HG03432 (cell line): ENCODE measurements at regions not wholly inside any gene's neighbourhood (a gene's known extent, or its start where the extent isn't known, plus 50 kb on each side); places are given as distances from the start of the nearest gene placed in this dataset.

Source experiments
- ATAC-seq: cut with Tn5 transposase; IDR thresholded peaks from one replicate; pipeline ENCODE4 v1.9.1; 2021; ENCODE audit warnings: mild to moderate bottlenecking, moderate library complexity; ENCODE audit not compliant: unreplicated experiment

DNA sequence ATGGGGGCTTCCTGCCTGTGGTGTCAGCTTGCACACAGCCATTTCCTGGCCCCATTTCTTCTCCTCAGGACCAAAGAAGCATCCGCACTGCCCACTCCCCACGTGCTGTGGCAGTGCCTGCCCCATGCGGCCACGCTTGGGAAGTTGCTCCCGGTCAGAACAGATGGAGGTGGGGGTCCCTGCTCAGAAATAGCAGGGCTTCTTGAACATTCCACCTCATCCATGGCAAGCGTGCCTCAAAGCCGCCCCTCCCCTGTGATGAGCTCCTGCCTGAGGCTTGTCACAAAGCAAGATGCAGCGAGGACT is 238.2 kb downstream of the SYK start:
- no peak for ATAC-seq

GRCh38 chr9:91040371-91041215 is 239.0 kb downstream of the SYK start:
- no peak for ATAC-seq

GRCh38 chr9:91042024-91042423 is 240.4 kb downstream of the SYK start:
- ATAC-seq: no peak

GRCh38 chr9:91042541-91042940 is 240.9 kb downstream of the SYK start:
- no peak for ATAC-seq

DNA sequence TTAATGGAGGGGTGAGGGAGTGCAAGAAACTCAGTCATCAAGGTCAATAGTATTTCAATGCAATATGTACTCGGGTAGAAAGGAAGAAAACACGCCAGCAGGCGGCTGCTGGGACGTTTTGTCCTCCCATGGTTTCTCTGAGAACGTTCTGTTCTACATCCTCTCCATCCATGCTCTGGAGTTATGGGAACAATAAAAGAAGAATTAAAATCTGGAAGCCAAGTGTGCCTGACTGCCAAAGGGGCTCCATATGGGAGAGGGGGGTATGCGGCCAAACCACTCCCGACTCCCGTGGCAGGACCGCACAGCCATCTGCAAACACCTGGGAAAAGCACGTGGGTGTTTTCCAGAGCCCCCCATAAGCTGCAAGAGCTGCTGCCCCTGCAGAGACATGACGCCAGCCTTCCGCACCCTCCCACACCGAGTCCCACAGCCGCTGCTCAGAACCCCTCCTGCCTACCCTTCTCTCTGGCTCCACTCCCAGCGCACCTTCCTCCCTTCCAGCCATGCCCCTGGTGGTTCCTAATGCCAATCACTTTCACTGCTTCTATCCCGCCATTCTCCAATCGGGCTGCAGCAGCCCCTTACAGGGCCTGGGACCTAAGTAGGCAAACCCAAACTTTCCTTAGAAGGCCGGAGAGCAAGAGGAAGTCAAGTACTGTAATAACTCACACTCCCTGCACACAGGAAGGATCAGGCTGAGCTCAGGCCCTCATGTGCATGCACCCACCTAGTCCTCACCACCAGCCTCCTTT is 241.6 kb downstream of the SYK start:
- ATAC-seq: no peak

- ATAC-seq: no peak
Observed at GRCh38 chr9:91043811-91044175, 242.2 kb downstream of the SYK start.

GRCh38 chr9:91044354-91044753 is 242.7 kb downstream of the SYK start:
- no peak for ATAC-seq

- ATAC-seq: no peak
Observed at GRCh38 chr9:91045041-91045440, 243.4 kb downstream of the SYK start.

- ATAC-seq: no peak
Observed at GRCh38 chr9:91047529-91047928, 245.9 kb downstream of the SYK start.

DNA sequence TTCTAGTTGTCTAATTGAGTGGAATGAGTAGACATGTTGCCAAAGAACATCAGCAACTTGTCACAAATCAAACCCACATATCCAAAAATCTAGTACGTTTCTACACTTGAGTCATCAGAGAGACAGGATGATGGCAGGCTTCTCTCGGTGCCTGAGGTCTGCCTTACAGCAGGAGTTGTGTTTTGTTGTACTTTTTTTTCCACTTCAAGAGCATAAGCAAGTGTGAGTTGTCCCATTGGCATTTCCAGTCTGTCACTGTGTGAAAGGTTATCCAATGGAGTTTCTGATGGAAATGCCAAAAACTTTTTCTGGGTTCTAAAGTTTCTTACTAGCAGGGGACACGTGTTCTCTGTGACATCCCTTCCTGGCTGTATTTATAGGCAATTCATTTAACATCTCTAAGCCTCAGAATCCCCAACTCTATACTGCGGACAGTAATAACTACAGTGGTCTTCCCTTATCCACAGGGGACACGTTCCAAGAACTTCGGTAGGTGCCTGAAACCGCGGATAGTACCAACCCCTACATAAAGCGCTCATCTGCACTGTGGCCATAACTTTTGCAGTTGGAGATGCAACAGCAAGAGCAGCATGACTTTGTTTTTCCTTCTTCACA is 246.5 kb downstream of the SYK start:
- ATAC-seq: no peak

DNA sequence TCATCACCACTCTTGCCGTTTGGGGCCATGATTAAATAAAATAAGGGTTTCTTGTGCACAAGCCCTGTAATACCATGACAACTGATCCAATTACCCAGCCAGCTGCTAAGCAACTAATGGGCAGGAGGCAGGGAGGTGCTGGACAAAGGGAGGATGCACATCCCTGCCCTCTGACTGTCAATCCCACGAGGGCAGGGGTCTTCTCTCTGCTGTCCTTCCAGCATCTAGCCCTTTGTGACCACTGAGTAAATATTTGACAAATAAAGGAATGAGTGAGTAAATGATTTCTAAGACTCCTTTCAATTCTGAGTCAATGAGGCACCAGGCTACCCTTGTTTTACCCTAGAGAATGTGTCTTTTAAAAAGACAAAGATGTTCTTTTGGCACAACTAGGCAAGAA is 247.1 kb downstream of the SYK start:
- ATAC-seq: no peak

DNA sequence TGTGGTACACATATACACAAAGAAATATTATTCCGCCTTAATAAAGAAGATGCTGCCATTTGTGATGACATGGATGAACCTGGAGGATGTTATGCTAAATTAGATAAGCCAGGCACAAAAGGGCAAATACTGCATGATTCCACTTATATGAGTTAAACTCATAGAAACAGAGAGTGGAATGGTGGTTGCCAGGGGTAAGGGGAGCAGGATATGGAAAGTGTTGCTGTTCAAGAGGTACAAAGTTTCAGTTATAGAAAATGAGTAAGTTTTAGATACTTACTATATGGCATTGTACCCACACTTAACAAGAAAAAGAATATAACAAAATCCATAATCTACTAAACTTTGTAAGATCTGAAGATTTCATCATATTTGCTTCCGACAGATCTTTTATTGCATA is 252.2 kb downstream of the SYK start:
- no peak for ATAC-seq

- no peak for ATAC-seq
Observed at GRCh38 chr9:91055845-91056244, 254.2 kb downstream of the SYK start.

- ATAC-seq: no peak
Observed at GRCh38 chr9:91056486-91056885, 254.9 kb downstream of the SYK start.

DNA sequence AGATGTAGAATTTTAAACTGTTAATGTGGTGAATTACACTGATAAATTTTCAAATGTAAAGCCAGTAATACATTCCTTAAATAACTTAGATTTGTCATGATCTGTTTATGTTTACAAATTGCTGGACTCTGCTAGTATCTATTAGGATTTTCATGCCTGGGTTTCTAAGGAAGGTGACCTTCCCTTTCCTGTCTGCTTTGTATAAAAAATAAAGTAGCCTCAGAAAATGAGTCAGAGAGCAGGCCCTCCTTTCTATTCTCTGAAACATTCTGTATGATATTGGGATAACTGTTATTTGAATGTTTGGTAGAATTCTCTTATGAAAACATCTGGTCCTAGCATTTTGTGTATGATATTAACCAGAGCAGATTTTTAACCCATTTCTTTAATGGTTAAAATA is 255.3 kb downstream of the SYK start:
- ATAC-seq: no peak

DNA sequence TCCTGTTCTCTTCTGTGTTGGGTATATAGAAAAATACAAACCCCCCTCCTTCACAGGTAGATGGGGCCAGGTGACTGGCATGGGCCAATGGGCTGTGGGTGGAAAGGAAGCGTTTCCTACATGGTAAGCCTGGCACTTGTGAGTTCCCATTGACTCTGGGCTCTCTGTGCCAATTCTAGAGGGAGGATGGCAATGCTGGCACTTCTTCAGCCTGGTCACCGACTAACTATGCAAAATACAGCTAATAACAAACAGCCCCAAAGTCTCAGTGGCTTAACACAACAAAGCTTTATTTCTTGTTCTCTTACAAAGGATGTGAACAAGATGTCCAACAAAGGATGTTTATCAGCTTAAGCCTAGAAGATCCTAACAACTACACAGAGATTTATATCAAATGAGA is 258.1 kb downstream of the SYK start:
- ATAC-seq: no peak

GRCh38 chr9:91060520-91061343 is 259.1 kb downstream of the SYK start:
- ATAC-seq: no peak

DNA sequence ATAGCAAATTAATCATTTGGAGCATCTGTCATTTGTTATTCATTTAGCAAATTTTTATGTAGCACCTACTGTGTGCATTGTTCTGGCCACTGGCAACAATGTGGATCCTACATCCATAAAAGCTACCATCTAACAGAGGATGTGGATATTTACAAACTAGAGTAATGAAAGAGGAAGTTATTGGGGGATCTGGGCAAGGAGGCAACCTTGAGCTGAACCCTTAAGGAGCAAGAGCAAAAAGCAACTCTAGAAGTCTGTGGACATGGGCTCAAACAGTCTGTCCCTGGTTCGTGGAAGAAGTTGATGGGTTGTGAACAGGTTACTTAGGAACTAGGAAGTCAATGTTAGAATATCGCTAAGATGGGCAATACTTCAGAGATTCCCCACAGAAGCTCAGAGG is 259.9 kb downstream of the SYK start:
- no peak for ATAC-seq

DNA sequence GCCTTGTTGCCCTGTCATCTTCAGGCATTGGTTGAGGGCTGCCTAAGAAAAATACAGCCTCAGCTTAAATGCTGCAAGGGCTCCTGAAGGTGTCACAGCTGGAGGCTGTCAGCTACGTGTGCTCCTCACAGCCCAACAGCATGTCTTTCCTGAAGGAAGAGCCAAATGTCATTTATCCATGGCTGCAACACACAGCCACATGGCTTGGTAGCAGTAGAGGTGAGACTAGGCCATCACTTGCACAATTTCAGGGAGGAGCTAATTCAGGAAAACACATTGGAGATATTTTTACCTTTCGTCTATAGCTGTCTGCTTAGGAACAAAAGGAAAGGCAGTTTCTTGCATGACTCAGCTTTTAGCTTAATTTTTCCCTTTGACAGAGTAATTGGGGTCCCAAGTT is 260.7 kb downstream of the SYK start:
- ATAC-seq: no peak

DNA sequence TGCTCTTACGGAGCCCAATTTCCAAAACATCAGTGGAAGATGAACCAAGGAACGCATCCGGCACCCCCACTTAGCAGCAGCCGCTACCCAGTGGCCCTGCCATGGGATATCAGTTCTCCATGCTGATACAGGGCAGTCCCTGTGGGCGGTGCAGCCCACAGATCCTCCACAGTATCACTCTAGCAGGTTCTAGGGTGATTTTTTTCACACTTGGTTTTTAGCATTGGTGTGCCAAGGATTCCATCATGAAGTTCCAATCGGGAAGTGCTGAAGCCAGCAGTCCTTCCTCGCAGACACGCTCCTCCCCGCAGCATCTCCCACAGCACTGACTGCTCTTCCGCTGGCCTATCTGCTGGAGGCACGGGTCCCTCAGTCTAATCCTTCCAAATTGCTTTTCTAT is 261.9 kb downstream of the SYK start:
- no peak for ATAC-seq
